T-helper 22 cell (primary cell): ENCODE measurements at regions not wholly inside any gene's neighbourhood (a gene's known extent, or its start where the extent isn't known, plus 50 kb on each side); places are given as distances from the start of the nearest gene placed in this dataset.
"Not testable (repeated sequence)": the region's sequence is repeated elsewhere in the genome, so short reads cannot be mapped to it uniquely, and the experiment has no call there.

ENCODE experiments used
- DNase-seq: peaks from one replicate; pipeline ENCODE4 v3.0.0-alpha.2; 2020; ENCODE audit warnings: low read depth

DNA sequence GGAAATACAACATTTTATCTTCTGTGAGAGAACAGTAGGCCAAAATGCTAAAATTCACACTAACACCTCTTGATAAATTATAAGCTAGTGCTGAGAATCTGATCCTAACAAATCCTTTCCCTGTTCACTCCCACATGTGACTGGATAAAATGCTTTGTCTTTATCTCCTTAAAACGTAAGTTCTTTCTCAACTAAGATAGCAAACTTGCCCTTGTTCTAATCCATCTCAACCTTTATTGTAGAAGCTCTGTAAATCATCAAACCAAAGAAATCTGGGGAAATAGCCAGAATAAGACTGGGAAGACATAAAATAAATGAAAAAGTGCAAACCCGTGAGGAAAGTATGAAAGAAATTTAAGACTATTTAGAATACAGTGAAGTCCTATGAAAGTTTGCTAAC, 1058.4 kb upstream of the ACVR2A start:
- no peak for DNase-seq

DNA sequence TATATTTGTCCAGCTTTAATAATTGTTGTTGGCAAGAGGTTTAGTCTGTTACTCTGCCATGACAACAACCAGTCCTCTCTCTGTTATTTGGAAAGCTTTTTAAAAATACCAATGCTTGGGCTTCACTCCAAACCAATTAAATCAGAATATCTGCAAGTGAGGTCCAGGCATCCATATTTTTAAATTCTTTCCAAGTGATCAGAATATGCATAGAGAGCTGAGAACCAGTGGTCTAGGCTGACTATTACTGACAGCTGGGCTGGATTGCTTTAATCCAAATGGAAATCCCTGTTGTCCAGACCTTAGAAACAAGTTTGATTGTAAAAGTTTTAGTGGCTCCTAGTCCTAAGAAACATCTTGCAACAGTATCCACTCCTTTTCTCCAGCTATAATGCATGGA, 1059.7 kb upstream of the ACVR2A start:
- DNase-seq: no peak

DNA sequence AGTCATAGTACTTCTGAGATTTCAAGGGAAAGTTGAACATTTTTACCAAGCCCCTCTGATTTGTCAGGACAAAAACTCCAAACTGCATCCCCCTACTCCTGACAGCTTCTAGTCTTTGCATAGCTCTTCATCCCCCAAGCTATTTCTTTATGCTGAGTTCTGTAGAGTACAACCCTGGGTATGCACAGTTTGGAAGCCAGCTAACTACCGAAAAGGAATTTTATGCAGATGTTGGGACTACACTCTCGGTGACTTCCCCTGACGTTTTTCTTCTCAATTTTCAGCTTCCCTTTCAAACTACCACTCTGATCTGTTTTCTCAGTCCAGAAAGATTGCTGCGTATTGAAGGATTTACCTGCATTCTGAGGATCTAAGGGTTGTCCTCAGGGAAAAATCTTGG, 1060.2 kb upstream of the ACVR2A start:
- no peak for DNase-seq

DNA sequence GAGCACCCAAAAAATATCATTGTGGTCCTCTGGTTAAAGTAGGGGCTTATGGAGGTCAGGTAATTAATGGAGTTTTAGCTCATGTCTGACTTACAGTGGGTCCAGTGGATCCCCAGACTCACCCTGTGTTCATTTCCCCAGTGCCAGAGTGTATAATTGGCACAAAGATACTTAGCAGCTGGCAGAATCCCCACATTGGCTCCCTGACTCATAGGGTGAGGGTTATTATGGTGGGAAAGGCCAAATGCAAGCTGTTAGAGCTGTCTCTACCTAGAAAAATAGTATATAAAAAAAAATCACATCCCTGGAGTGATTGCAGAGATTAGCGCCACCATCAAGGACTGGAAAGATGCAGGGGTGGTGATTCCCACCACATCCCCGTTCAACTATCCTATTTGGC, 1067.6 kb upstream of the ACVR2A start:
- DNase-seq: no peak

DNA sequence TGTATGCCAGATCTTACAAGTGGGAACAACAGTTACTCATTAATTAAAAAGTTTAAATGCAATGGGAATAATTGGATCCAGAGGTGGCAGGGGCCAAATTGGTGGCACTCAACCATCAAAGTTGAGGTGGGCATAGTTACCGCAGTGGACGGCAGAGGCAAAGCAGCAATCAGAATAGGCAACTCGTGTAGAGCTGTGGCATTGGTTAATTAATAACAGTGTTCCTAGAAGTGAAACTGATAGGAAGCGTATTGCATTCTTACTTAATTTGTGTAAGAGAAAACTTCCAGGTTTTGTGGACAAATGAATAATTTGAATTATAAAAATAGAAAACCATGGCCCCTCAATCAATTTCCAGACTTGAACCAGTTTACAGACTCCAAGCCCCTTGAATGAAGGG, 1068.2 kb upstream of the ACVR2A start:
- DNase-seq: no peak

DNA sequence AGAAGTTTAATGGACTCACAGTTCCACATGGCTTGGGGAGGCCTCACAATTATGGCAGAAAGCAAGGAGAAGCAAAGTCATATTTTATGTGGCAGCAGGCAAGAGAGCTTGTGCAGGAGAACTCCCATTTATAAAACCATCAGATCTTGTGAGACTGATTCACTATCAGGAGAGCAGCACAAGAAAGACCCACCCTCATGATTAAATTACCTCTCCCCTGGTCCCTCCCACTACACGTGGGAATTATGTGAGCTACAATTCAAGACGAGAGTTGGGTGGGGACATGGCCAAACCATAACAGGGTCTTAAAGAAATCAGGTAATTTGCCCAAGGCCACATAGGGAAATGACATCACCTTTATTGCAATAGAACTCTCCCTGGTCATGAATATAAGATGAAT, 1073.3 kb upstream of the ACVR2A start:
- no peak for DNase-seq

DNA sequence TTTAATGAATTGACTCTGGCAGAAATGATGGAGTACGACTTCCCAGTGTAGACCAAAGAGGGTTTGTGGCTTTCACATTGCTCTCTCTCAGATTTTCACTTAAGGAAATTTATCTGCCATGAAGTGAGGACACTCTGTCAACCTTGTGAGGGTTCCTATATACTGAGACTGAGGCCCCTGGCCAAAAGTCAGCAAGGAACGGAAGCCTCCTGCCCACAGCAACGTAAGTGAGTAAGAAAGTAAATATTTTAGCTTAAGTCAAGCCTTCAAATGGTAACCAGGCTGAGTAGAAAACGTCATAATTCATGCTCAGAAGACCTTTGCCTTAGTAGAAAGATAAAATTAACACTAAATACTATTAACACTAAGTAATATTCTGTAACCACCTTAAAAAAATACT, 1080.5 kb upstream of the ACVR2A start:
- DNase-seq: no peak

DNA sequence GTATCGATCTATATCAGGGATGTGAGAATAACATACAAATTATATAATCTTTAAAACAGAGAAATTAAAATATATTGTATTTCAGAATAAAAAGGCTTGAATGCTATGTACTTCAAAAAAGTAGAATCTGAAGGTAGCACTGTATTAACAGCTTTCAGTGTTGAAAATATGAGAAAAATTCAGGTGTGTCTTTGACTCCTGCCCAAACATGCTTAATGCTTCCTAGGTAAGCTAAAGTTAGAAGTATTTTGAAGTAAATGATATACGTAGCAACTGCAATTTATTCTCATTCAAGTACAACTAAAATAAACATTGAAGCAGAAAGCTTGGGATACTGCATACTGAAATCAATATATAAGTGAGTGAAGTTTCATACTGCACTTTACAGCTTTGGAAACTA, 1082.0 kb upstream of the ACVR2A start:
- no peak for DNase-seq

DNA sequence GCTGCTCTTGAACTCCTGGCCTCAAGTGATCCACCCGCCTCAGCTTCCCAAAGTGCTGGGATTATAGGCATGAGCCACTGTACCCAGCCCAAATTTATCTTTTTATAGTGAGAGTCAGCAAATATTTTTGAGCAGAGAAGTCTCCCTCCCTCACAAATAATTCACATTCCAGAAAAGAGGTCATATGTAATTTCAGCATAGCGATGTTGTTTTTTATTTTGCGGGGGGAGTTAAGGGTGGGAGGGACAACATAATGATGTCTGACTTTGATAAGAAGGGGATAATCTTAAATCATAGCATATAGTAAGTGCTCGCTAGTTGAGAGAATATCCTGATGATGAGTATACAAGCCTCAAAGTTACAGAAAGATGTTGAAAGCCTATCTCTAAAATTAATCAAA, 1090.2 kb upstream of the ACVR2A start:
- no peak for DNase-seq

DNA sequence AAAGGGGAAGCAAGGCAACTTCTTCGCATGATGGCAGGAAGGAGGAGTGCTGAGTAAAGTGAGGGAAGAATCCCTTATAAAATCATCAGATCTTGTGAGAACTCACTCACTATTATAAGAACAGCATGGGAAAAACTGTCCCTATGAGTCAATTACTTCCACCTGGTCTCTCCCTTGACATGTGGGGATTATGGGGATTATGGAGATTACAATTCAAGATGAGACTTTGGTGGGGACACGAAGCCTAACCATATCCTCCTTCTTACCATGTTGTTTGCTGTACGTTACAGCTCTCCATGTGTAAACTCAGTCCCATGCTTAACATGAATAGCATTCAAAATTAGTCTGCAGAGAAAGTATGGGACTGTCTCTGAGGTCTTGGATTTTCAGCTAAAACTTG, 1096.8 kb upstream of the ACVR2A start:
- no peak for DNase-seq

DNA sequence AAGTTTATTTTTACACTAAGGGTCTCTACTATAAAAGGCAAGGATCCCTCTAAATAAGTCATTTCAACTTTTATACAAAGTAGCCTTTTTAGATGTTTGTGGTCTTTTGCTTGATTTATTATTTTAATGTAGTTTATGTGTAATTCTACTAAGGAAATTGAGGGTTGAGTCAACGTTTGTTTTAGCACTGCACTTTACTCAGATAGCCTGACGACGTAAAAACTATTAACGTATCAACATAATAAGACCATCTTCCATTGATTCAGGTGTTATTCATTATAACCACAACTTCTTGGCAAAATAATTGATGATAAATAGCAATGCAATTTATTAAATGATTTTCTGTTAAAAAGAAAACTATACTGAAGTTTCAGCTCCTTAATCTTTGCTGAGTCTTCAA, 1103.6 kb upstream of the ACVR2A start:
- no peak for DNase-seq

DNA sequence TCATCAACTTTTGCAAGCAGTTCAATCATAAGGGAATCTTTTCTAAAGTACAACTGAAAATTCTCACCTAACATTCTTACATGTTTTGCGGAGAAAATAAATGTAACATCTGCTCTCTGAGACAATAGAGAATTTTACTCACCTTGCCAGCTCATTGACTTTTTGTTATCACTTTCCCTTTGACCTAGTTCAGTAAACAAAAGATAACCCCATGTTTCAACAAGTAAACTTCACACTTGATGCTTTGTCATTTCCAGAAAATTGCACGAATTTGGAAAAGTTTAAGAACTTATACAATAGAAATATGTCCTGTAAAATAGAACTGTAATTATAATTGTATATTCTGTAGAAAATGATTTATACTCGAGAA, 1110.0 kb upstream of the ACVR2A start:
- DNase-seq: no peak

DNA sequence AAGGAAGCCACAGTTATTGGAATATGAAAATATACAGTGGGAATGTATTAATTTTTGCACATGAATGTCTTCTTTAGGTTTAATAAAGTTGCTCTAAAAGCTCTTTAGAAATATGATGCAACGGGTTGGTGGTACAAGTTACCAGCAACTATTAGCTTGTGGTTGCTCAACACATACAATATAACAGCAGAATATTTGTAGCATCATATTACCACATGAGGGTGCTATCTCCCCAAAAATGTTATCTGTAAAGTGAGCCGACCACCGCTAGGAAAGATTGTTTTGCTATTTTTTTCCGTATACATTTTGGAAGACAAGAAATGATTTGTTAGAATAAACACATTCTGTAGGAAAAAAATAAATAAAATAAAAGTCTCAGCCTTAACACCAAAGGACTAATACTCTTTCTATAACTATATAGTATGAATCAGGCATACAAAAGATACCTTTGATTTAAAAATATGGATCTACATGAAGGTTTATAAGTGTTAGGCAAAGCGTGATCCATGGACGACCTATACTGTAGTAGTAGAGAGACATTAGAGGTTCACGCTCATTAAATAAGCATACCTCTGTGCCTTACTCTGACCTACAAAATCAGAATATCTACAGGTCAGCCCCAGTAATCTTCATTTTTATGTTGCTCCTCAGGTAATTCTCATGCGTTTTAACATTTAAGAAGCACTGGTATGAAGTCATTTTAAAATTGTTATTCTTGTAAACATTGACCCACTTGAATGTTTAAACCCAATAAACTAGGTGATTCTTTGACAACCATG, 1110.6 kb upstream of the ACVR2A start:
- no peak for DNase-seq

DNA sequence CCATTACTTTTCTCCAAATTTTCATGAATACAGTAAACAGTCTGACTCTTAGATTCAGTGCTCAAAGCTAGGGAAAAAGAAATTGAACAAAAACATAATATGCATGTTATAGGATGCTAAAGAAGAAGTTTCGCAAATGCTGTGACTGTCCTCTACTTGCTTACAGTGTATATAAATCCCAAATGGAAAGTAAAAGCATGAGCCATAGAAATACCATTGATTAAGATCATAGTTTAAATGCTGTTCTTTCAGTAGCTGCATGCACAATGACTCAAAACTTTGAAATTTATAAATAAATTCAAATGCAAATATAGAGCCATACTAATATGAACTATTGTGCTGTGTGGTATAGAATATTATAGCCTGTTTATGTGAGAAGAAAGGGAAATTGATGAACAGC, 1113.9 kb upstream of the ACVR2A start:
- no peak for DNase-seq

DNA sequence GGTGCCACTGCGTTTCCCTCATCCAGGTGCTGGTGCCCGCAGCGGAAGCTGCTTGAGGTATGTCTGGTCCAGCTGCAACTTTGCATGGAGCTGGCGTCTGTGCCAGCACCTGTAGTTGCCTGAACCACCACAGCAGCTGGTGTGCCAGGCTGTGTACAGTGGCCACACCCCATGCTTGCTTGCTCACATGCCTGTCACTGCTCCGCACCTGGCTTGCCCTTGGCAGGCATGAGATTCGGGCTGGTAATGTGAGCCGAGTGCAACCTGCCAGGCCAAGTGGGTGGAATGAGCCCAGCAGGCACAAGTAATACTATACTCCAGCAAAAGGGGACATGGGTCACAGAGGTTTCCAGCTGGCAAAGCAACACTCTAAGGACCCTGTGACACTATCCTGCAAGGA, 1123.3 kb upstream of the ACVR2A start:
- no peak for DNase-seq

DNA sequence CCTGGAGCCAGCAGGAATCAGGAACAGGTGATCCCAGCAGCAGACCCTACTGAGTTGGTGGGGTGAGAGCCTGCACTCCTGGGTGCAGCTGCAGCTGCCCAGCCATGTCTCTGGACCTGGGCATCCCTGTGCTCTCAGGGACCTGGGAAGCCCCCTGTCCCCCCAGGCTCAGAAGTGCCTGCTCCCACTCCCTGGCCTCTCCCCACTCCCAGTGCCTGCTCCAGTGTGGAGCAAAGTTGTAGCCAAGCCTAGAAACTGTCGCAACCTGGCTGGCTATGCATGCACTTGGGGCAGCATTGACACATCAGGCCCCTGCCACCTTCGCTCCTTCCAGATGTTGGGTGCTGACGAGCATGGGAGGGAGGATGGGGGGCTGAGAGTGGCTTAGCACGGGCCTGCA, 1124.7 kb upstream of the ACVR2A start:
- DNase-seq: no peak

DNA sequence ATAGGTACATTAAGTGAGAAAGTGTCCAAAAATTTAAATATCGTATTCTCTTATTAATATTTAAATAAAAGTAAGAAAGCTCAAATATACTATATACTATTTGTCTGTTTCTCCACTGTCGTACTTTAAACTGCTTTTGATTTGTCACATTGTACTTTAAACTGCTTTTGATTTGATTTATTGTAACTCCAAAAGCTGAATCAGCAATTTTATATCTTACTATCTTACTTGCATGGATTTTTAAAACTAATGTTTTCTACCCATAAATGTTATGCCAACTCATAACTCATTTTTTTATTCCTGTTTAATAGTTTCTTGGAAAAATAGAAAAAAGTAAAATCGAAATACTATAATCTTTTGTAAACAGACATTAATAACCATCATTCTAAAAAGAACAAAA, 1128.2 kb upstream of the ACVR2A start:
- DNase-seq: no peak

DNA sequence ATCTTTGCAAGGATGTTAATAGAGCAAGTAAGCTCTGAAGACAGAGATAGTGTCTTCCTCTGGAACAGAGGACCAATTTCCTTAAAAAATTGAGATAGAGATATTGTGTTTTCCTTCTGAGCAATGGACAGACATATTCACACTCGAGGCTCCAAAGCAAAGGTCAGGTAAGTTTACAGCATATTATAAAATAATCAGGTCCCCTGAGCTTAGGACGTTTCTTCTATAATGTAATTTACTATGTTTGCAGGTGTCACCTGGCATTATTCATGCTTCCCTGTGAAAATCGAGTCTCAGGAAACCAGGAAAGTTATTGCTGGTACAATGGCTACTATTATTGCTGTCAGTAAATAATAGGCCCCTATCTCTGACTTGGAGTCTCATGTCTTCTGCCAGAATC, 1135.8 kb upstream of the ACVR2A start:
- no peak for DNase-seq

DNA sequence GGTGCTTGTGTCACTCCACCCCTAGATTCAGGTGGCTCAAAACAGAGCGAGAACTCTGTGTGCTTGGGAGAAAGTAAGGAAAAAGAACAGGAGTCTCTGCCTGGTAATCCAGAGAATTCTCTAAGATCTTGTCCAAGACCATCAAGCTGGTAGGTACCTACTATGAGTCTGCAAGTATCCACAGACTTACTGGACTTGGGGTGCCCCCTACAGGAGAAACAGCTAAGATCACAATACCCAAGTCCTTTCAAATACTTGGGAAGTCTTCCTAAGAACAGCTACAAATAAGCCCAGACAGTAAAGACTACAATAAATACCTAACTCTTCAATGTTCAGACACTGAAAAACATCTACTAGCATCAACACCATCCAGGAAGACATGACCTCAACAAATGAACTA, 1143.6 kb upstream of the ACVR2A start:
- DNase-seq: no peak

DNA sequence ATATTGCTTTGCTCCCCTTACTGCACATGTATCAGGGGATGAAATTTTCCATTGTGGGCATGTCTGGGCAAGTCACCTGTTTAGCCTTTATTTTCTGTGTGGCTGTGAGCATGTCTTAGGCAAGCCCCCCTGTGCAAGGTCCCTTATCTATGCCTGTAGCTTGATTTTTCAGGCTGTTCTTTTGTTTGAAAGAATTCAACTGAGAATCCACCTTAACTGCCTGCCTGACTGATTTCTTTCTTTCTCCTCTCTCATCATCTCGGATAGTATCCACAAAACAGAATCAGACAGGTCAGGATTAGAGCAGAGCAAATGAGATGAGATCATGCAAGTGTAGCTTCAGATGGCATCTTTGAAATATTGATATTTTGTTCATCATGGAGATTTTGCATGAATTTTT, 1147.5 kb upstream of the ACVR2A start:
- no peak for DNase-seq

DNA sequence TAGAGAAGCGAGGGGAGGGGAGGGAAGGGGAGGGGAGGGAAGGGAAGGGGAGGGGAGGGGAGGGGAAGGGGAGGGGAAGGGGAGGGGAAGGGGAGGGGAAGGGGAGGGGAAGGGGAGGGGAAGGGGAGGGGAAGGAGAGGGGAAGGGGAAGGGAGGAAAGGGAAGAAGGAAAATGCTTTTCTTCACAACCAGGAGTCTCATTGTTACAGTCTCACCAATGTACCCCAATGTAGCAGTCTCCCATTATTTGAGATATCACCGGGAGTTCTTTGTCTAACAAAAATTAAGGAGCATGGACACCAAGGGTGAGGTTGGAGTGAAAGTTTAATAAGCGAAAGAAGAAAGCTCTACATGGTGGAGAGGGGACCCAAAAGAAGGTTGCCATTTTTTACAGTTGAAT, 1148.0 kb upstream of the ACVR2A start:
- not testable (repeated sequence) for DNase-seq

DNA sequence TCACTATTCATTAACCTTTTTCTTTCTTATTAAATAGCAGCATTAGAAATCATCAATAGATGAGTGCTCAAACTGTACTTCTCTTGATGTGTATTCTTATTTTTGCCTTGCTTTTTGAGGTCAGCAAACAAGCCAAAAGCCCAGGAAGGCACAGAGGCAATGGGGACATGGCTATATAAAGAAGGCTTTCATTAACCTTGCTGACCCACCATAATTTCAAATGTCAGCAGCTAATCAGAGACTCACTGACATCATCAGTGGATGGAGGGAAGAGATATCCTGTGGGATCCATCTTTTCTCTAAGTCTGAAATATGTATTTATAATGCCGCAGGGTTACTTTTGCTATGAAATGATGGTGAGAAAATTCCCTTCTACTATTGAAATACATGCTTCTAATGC, 1162.8 kb upstream of the ACVR2A start:
- DNase-seq: no peak

DNA sequence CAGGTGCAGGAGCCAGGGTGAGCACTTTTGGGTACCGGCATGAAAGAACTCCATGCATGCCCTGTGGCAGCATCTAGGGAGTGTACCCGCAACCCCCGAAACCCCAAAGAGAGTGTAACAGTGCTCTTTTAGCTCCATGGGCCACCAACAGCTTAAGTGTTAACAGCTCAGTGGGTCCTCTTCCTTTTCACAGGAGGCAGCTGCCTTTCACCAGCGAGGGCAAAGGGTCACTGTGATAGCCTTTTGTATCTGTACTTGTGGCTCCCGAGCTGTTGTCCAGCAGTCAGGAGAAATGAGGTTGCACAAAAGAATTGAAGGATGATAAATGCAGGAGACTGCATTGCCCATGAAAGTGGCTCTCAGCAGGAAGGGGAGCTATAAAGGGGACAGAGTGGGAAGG, 1166.3 kb upstream of the ACVR2A start:
- DNase-seq: no peak

DNA sequence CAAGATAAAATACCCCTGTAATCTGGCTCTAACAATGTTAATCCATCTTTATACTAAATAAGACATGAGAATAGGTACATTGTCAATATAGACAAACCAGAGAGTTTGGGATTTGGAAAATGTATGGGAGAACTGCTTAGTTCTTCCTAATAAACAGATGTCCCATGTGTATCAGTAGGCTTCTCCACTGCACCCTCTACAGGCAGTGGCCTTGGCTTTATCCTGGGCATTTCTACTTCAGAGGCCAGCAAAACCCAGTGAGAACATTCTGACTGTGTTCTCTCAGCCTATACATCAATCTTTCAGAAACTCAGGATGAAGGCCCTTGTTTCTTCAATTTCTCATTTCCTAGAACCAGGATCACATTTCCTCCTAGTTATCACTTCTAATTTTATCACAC, 1167.5 kb upstream of the ACVR2A start:
- no peak for DNase-seq

DNA sequence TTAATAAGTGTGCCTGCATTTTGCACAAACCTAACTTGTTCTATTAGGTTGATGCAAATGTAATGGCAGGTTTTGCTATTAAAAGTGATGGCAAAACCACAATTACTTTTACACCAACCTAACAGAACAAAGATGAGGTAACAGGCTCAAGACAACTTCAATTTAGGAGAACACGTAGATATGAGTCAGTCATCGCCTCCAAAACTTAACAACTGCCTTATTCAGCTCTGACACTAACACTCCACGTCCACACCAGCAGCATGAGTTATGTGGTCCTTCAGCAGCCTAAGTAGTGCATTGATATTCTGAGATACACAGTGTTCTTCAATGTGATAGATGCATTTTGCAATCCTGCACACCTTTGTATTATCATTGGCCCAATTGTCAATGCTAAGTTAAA, 1175.1 kb upstream of the ACVR2A start:
- DNase-seq: no peak
